ENCODE measurements at regions not wholly inside any gene's neighbourhood (a gene's known extent, or its start where the extent isn't known, plus 50 kb on each side); places are given as distances from the start of the nearest gene placed in this dataset.
A peak's percentile ranks its signal among the peaks of the same experiment; 100 is the strongest.

GRCh38 chr3:43180027-43180426 lies 74.1 kb upstream of the POMGNT2 start:
- DNase-seq (ENCODE audit: low read depth), result peak; percentile 73

DNA sequence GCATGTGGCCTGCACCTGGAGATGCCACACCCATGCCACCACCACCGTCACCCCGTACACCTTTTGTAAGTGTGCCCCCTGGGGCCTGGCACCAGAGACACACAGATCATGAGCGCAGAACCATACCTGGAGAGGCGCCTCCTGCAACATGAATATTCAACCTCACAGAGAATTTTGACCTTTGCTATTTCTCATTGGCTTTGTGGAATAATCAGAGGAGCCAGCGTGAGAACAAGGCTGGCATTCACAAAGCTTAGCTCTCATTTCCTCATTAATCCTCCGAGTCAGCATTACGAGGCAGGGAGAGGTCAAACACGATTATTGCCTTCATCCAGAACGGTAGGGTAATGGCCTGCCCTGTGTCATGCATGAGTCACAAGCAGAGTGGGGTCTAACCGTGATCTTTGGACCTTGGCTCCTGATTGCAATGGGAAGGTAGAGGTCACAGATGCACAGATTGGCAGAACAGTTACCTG lies 73.0 kb upstream of the POMGNT2 start:
- no peak for DNase-seq (ENCODE audit: low read depth)

GRCh38 chr3:43177085-43177484 lies 71.2 kb upstream of the POMGNT2 start:
- DNase-seq (ENCODE audit: low read depth), result no peak

DNA sequence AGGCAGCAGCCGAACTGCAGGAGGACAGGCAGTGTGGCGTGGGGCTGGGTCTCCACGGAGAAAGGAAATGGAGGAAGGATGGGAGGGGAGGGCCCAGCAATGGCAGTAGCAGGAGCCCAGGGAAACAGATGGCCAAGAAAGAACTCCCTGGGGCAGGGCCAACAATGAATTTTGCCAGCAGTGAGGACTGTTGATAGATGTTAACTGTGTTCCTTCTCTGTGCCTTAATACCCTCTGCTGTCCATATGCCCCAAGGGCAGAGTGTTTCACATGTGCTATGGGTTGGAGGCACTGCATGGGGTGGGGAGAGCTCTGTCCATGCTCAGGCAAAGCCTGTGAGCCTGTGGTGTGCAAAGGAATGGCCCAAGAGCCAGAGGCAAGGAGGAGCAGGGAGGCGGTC lies 70.8 kb upstream of the POMGNT2 start:
- DNase-seq (ENCODE audit: low read depth), result no peak

DNA sequence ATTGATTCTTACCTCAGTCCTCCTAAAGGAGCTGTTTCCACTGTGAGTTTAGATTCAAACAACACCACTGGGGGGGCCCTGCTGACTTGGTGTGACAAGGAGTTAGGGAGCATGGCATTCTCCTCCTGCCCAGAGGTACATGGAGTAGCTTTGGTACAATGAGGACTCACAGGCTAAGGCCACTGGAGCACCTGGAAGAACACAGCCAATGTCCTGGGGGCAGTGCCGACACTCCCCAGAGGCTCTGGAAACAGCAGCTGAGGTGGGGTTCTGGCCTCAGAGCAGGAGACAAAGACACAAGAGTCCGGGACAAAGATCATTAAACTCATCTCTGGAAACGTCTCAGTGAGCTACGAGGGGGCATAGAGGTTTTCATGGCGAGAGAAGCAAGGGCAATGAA lies 69.7 kb upstream of the POMGNT2 start:
- DNase-seq (ENCODE audit: low read depth), result no peak

GRCh38 chr3:43173949-43174348 lies 68.1 kb upstream of the POMGNT2 start:
- no peak for DNase-seq (ENCODE audit: low read depth)

- DNase-seq (ENCODE audit: low read depth), result no peak
Measured at GRCh38 chr3:43171748-43172147, 65.9 kb upstream of the POMGNT2 start.

DNA sequence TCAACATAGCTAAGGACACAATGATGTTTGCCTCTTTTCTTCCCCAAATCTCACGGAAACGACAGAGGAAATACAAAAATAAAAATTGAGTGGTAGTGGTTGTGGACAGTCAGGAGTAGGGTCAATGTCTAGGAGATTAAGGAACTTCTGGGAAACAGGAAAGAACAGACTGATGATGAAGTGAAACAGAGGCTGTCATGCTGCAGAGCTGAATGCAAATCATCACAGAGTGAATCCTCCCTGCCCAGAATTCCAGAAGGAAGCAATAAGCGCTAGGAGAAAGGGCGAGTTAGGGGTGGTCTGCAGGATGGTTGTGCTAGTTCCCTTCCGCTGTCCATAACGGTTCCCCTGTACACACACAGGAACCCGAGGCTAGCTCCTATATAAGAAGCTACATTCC lies 64.7 kb upstream of the POMGNT2 start:
- DNase-seq (ENCODE audit: low read depth), result no peak

- DNase-seq (ENCODE audit: low read depth), result no peak
Measured at GRCh38 chr3:43169987-43170386, 64.1 kb upstream of the POMGNT2 start.

GRCh38 chr3:43166406-43166805 lies 60.5 kb upstream of the POMGNT2 start:
- no peak for DNase-seq (ENCODE audit: low read depth)

- DNase-seq (ENCODE audit: low read depth), result no peak
Measured at GRCh38 chr3:43165786-43166185, 59.9 kb upstream of the POMGNT2 start.

- no peak for DNase-seq (ENCODE audit: low read depth)
Measured at GRCh38 chr3:43163895-43164493, 58.1 kb upstream of the POMGNT2 start.

GRCh38 chr3:43162230-43163084 lies 56.6 kb upstream of the POMGNT2 start:
- DNase-seq (ENCODE audit: low read depth), result peak; percentile 22

DNA sequence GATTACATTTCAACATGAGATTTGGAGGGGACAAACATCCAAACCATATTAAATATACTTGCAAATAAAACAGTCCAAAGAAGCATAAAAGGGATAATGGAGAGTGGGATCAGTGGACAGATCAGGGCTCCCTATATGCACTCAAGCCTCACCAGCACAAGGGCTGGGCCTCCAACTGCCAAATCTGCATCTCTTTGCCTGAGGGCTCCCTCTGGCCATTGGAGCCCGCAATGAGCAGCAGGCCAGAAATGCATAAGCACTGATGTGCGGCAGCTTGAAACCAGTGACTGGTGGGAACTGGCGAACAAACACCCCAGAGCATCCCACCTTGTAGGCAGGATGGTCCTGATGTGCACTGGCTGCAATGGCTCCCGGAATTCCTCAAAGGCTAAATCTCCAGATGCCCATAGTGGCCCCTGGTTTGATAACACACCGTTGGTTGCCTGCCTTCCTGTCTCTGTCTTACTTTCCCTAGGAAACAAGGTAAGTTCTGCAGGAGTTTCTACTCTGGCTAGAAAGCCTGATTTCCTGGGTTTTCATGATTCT lies 55.9 kb upstream of the POMGNT2 start:
- DNase-seq (ENCODE audit: low read depth), result no peak

- no peak for DNase-seq (ENCODE audit: low read depth)
Measured at GRCh38 chr3:43160664-43161063, 54.8 kb upstream of the POMGNT2 start.

GRCh38 chr3:43159876-43160255 lies 54.0 kb upstream of the POMGNT2 start:
- DNase-seq (ENCODE audit: low read depth), result no peak

DNA sequence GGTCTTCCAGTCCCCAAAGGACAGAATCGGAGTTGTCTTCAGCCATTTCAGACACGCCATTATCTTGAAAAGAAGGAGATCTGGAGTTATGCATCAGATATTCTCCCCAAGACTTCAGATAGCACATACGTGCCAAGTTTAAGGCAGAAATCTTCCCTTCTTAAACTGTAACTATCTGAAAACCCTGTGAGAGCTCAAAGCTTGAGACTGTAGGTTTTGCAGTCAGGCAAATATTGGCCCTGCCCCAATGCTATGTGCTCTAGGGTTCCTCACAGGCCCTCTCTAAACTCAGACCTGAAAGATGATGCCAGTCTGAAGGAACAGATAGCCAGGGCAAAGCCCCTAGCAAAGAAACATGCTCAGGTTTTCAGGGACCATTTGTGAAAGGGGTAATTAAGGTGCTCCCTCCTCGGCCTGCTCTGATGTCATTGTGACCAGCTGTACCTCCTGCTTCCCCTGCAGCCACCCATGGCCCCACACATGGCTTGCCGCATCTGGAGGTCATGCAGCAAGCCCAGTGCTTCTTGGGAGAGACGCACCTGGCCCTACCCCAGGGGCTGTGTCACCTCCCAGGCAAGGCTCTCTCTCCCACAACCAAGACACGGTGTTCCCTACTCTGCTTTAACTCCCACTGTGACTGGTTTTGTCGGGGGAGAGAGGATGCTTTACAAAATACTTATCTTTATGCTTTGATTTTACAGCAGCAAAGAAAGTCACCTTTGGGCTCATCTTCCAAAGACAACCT lies 53.4 kb upstream of the POMGNT2 start:
- no peak for DNase-seq (ENCODE audit: low read depth)

DNA sequence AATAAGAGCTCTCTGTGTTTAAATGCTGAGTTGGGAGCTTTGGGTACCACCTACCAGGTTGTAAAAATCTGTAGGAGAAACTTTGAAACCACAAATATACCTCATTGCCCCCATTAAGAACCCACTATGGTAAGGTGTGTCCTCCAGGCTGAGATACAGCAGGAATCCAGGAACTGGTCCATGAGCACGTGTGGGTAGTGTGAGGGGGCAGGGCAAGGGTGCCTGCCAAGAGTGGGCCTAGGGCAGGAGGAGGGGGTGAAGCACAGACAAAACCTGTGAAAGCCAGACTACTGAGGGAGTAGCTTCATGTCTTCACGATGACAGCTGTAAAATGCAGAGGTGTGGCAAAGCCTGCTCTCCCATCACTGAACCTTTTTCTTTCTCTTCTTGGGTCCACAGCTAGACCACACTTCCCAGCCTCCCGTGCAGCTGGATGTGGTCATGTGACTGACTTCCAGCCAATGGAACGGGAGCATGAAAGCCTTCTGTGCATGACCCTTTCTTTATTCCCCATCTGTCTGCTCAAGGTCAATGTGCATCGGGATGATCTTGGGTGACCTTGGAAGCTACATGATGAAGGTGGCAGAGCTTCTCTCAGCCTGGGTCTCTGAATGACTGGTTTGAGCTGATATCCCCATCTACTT lies 51.1 kb upstream of the POMGNT2 start:
- DNase-seq (ENCODE audit: low read depth), result no peak

GRCh38 chr3:43155464-43156121 lies 49.7 kb upstream of the POMGNT2 start:
- DNase-seq (ENCODE audit: low read depth), result peak; percentile 53
